Naive thymus-derived CD8-positive, alpha-beta T cell (primary cell): ENCODE measurements at regions not wholly inside any gene's neighbourhood (a gene's known extent, or its start where the extent isn't known, plus 50 kb on each side); places are given as distances from the start of the nearest gene placed in this dataset.

Experiments used
- ATAC-seq, 2 donors: fragments of 150-1000 bp; cut with Tn5 transposase in 1 of 2; sonication (Bioruptor Pico), chemical (Tn5 transposase) in 1 of 2; 1 replicate in 1 of 2; 2 replicates in 1 of 2; pipeline ENCODE4 v1.10.0; 2021; ENCODE audit warnings: mild to moderate bottlenecking in 2 of 2, moderate library complexity in 2 of 2
- POLR2A ChIA-PET: fragments of 350-600 bp; sonication (Branson Sonifier 250); formaldehyde crosslinking; loops from one replicate; lab custom pipeline; 2021; ENCODE audit warnings: antibody characterized with exemption; lab: Charles Lee
- DNase-seq, 10 donors: peaks; one replicate each; pipeline versions ENCODE4 v3.0.0 to v3.0.0-alpha.2; 2020 to 2022
- H3K27ac Mint-ChIP-seq, 10 donors: one replicate each; pipeline ENCODE4 v1.8.0; 2020 to 2022; ENCODE audit warnings: mild to moderate bottlenecking in 10 of 10, mixed read lengths in 10 of 10, moderate library complexity in 4 of 10, inconsistent platforms in 1 of 10
- H3K27me3 Mint-ChIP-seq, 5 donors: one replicate each; pipeline ENCODE4 v1.8.0; 2021 to 2022; ENCODE audit warnings: mixed read lengths in 5 of 5
- H3K36me3 Mint-ChIP-seq, 3 donors: one replicate each; pipeline ENCODE4 v1.8.0; 2020 to 2022; ENCODE audit warnings: mixed read lengths in 3 of 3, mild to moderate bottlenecking in 2 of 3, inconsistent platforms in 1 of 3
- H3K4me1 Mint-ChIP-seq, 4 donors: one replicate each; pipeline ENCODE4 v1.8.0; 2021 to 2022; ENCODE audit warnings: mixed read lengths in 4 of 4
- H3K4me3 Mint-ChIP-seq, 10 donors: one replicate each; pipeline ENCODE4 v1.8.0; 2020 to 2022; ENCODE audit warnings: mild to moderate bottlenecking in 10 of 10, mixed read lengths in 10 of 10, moderate library complexity in 6 of 10, inconsistent platforms in 1 of 10
- H3K9me3 Mint-ChIP-seq, 9 donors: one replicate each; pipeline ENCODE4 v1.8.0; 2020 to 2022; ENCODE audit warnings: mixed read lengths in 9 of 9, mild to moderate bottlenecking in 3 of 9, inconsistent platforms in 1 of 9, moderate library complexity in 1 of 9

DNA sequence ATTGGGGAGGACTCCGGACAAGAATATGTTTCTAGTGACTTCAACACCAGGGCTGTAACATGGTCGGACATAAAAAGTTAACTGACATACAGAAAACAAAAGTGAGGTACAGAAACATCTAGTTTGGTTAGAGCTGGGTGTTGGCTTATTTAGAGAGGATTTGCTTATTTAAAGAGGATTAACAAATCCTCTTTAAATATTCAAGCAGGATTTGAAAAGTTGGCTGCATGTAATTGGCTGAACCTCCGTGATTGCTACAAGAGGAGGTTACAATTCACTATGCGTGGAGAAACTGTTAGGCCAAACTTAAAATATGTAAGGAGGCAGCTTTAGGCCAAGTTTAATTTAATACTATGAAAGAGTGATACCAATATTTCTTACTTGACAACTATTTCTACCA, 2707.4 kb downstream of the ARAP2 start:
- no peak for ATAC-seq
- DNase-seq = no peak
- peaks cover 0 to 18% (median 5%) of the 10 kb centered on the region in 9 donors for H3K9me3 Mint-ChIP-seq
- no peak overlapping the region for H3K4me3 Mint-ChIP-seq
- no peaks in the 10 kb centered on the region for H3K36me3 Mint-ChIP-seq
- no peak overlapping the region for H3K27ac Mint-ChIP-seq
- H3K27me3 Mint-ChIP-seq = no peaks in the 10 kb centered on the region
- no peaks in the 10 kb centered on the region for H3K4me1 Mint-ChIP-seq
- POLR2A ChIA-PET = no interaction called here

DNA sequence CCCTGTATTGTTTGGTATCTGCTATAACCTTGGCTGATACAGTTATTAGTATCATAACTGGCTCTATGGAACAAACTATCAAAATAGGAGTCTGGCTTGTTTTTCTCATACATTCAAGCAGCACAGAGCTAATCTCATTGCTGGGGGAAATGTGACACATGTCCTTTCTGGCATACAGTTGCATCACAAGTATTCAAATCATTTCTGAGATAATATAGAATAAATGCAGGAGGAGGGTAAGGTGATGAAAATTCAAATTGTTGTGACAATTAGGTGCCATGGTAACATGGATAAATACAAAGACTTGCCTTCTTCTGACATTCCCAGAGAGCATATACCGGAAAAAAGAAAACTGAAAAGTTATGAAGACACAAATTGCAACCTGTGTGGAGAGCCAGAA, 2706.8 kb downstream of the ARAP2 start:
- no peak overlapping the region for H3K4me3 Mint-ChIP-seq
- no peaks in the 10 kb centered on the region for H3K4me1 Mint-ChIP-seq
- H3K27me3 Mint-ChIP-seq = no peaks in the 10 kb centered on the region
- ATAC-seq (no peak), DNase-seq (no peak)
- POLR2A ChIA-PET = no interaction called here
- peaks cover 0 to 20% (median 5%) of the 10 kb centered on the region in 9 donors for H3K9me3 Mint-ChIP-seq
- no peak overlapping the region for H3K27ac Mint-ChIP-seq
- H3K36me3 Mint-ChIP-seq = no peaks in the 10 kb centered on the region

DNA sequence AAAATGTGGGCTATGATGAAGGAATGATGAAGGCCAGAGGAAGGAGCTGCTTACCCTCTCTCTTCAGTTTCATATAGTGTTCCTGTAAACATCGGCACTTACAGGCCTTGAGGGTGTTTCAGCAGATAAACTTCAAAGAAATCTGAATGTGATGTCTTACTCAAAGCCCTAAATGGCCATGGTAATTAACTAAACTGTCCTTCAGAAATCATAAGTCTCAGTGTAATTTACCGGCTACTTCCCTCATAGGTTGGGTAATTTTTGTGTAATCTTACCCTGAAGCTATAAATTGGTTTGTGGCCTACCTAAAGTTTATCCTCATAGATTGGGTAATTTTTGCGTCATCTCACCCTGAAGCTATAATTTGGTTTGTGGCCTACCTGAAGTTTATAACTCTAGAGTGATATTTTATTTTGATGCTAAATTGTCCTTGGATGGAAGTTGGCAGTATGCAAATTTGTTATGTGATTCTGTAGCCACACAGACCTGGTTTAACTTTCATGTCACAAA, 2700.3 kb downstream of the ARAP2 start:
- Mint-ChIP-seq H3K27ac (no peak overlapping the region), H3K4me3 (no peak overlapping the region), H3K27me3 (no peaks in the 10 kb centered on the region), H3K9me3 (peaks cover 0 to 34% (median 10%) of the 10 kb centered on the region in 9 donors), H3K4me1 (no peaks in the 10 kb centered on the region), H3K36me3 (no peaks in the 10 kb centered on the region)
- ATAC-seq = no peak
- DNase-seq = no peak
- POLR2A ChIA-PET = no interaction called here

DNA sequence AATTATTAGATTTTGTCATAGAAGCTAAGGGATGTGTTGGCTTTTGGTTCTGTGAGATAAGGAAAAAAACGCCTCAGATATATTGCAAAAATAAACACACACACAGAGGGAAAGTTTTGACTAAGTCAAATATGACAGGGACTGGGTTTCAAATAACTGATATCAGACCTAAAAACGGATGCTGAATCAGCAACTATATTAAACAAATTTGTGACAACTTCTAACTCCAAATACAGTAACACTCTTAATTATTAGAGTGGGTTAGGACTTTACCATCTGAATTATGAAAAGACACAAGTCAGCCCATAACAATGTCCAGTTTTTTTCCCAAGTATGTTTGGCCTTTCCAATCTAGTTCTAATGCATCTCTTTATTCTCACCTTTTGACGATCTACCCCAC, 2693.1 kb downstream of the ARAP2 start:
- no peak for ATAC-seq
- no peak overlapping the region for H3K4me3 Mint-ChIP-seq
- H3K36me3 Mint-ChIP-seq = peaks cover 0 to 9% (median 0%) of the 10 kb centered on the region in 3 donors
- no peak for DNase-seq
- H3K27me3 Mint-ChIP-seq = no peaks in the 10 kb centered on the region
- no peak overlapping the region for H3K27ac Mint-ChIP-seq
- POLR2A ChIA-PET = no interaction called here
- H3K9me3 Mint-ChIP-seq = peaks cover 7 to 37% (median 26%) of the 10 kb centered on the region in 9 donors
- H3K4me1 Mint-ChIP-seq = no peaks in the 10 kb centered on the region

DNA sequence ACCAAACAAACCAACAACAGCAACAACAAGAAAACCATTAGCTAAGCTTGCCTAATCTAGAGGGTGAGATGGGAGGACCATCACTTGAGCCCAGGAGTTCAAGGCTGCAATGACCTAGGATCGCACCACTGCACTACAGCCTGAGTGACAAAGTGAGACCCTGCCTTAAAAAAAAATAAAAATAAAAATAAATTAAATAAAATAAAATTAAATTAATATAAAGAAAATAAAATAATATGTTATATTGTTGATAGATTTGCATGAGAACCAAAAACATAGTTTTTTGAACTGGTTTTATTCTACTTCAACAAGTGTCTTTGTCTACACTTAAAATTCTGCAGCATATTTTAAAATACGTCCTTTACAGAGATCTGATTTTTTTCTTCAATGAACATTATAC, 2683.1 kb downstream of the ARAP2 start:
- Mint-ChIP-seq H3K36me3 (no peaks in the 10 kb centered on the region), H3K27me3 (no peaks in the 10 kb centered on the region), H3K9me3 (peaks cover 0 to 8% (median 2%) of the 10 kb centered on the region in 9 donors)

DNA sequence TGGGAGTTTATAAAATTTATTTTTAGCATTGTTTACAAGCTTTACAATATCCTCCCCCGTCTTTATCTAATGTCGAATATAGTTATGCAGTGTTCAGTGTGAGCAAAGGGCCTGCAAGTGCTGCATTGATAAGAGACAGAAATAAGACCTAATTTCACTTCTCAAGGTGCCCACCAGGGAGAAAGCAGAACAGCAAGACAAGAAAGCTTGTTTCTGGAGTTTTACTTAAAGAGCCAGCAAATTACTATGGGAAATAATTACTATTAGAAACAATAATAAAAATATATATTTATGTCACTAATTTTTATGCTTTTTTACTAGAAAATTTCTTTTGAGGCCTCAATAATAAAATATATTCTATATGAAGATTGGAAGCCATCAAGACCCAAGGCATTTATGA, 2677.7 kb downstream of the ARAP2 start:
- POLR2A ChIA-PET = no interaction called here
- Mint-ChIP-seq H3K4me1 (no peaks in the 10 kb centered on the region), H3K9me3 (peaks cover 0 to 8% (median 0%) of the 10 kb centered on the region in 9 donors), H3K27ac (no peak overlapping the region), H3K27me3 (no peaks in the 10 kb centered on the region), H3K36me3 (no peaks in the 10 kb centered on the region), H3K4me3 (no peak overlapping the region)
- no peak for DNase-seq
- ATAC-seq = no peak

More for the DNA sequence above, 2683.1 kb downstream of the ARAP2 start:
- POLR2A ChIA-PET = no interaction called here
- Mint-ChIP-seq H3K4me3 (no peak overlapping the region), H3K4me1 (no peaks in the 10 kb centered on the region), H3K27ac (no peak overlapping the region)
- DNase-seq (no peak), ATAC-seq (no peak)

DNA sequence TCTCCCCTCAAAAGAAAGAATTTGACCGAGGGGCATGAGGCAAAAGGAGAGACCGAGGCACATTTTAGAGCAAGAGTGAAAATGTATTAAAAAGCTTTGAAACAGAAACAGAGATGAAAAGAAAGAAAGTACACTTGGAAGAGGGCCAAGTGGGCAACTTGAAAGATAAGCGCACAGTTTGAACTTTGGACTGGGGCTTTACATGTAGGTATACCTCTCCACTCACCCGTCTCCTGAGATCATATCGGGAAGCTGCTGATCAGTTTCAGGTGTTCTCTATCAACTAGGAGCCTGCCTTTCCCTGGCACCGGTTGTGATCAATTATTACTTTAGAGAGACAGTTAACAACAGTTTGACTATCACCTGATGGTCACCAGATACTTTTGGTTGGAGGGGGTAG, 2666.5 kb downstream of the ARAP2 start:
- POLR2A ChIA-PET = no interaction called here
- H3K36me3 Mint-ChIP-seq = peaks cover 0 to 4% (median 0%) of the 10 kb centered on the region in 3 donors
- ATAC-seq (no peak), DNase-seq (no peak)
- H3K4me1 Mint-ChIP-seq = no peaks in the 10 kb centered on the region
- no peak overlapping the region for H3K27ac Mint-ChIP-seq
- peaks cover 5 to 40% (median 21%) of the 10 kb centered on the region in 9 donors for H3K9me3 Mint-ChIP-seq
- H3K27me3 Mint-ChIP-seq = no peaks in the 10 kb centered on the region
- no peak overlapping the region for H3K4me3 Mint-ChIP-seq

DNA sequence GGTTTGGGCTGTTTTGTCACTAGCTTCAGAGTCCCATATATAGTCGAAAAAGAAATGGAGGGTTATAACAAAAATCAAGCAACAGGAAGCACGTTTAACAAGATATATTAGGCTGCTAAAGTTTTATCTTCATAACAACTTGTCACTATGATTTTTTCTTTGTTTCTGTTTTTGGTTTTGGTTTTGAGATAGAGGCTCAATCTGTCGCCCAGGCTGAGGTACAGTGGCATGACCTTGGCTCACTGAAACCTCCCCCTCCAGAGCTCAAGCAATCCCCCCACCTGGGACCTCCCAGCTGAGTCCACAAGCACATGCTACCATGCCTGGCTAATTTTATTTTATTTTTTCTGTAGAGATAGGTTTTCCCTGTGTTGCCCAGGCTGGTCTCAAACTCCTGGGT, 2664.4 kb downstream of the ARAP2 start:
- POLR2A ChIA-PET = no interaction called here
- ATAC-seq = no peak
- H3K4me1 Mint-ChIP-seq = no peaks in the 10 kb centered on the region
- peaks cover 0 to 4% (median 0%) of the 10 kb centered on the region in 3 donors for H3K36me3 Mint-ChIP-seq
- H3K9me3 Mint-ChIP-seq = peaks cover 2 to 36% (median 17%) of the 10 kb centered on the region in 9 donors
- no peak overlapping the region for H3K4me3 Mint-ChIP-seq
- no peak for DNase-seq
- no peak overlapping the region for H3K27ac Mint-ChIP-seq
- no peaks in the 10 kb centered on the region for H3K27me3 Mint-ChIP-seq

DNA sequence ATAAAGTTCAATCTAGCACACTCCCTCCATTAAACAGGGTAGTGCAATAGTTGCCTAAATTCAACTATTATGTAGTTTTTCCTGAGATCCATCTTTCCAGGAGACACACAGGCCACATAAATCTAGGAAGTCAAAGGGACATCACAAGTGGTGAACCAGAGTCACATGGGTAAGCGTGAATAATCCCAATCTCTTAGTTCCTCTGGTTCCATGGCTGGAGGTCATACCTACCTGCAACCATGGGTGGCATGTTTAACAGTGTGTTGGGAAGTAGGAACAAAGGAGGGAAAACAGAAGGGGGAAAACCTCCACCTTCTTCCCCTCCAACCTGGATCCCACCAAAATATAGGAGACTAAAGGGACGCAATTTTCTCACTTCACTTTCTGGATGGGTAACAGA, 2651.6 kb downstream of the ARAP2 start:
- Mint-ChIP-seq H3K36me3 (peaks cover 0 to 14% (median 4%) of the 10 kb centered on the region in 3 donors), H3K9me3 (peaks cover 17 to 69% (median 36%) of the 10 kb centered on the region in 9 donors), H3K4me3 (no peak overlapping the region), H3K27ac (no peak overlapping the region), H3K4me1 (no peaks in the 10 kb centered on the region), H3K27me3 (no peaks in the 10 kb centered on the region)
- ATAC-seq (no peak), DNase-seq (no peak)
- POLR2A ChIA-PET = no interaction called here

DNA sequence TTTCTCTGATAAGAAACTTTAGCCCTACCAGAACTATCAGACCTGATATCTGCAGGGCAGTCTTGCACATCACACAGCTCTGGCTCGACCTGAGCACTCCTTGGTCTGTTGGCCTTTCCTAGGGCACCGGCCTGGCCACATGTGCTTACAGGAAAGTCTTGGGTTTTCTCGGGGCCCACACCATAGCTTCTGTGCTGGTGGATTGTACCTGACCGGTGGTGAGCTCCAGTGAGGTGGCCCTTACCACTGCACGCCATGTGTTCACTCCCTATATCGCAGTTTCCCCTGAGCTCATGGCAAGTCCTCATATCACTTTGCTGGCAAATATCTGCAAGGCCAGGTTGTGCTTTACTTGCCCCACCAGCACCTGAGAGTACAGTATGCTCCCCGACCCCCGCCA, 2637.4 kb downstream of the ARAP2 start:
- DNase-seq (no peak), ATAC-seq (no peak)
- Mint-ChIP-seq H3K27ac (no peak overlapping the region), H3K4me3 (no peak overlapping the region), H3K36me3 (peaks cover 0 to 19% (median 0%) of the 10 kb centered on the region in 3 donors), H3K4me1 (no peaks in the 10 kb centered on the region), H3K9me3 (peaks cover 6 to 41% (median 20%) of the 10 kb centered on the region in 9 donors), H3K27me3 (no peaks in the 10 kb centered on the region)
- POLR2A ChIA-PET = no interaction called here

DNA sequence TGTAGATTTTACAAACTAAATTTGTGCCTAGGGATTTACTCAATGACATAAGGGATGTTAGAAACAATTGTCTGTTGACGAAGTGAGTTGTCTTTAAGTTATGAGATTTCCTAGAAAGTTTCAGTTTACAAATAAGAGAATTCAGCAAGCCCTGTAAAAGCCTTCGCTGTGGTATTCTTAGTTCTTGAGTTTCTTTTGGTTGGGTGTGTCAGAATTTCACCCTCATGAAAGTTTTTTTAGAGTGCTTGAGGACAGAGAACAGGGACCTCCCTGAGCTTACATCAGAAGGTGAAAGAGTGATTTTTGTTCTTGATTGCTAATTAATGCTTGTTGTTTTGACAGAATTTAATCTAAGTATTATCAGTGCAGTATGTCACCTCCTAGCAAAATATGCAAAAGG, 2628.2 kb downstream of the ARAP2 start:
- POLR2A ChIA-PET = no interaction called here
- no peak overlapping the region for H3K27ac Mint-ChIP-seq
- H3K36me3 Mint-ChIP-seq = peaks cover 0 to 11% (median 0%) of the 10 kb centered on the region in 3 donors
- no peak overlapping the region for H3K4me3 Mint-ChIP-seq
- DNase-seq = no peak
- H3K27me3 Mint-ChIP-seq = no peaks in the 10 kb centered on the region
- no peak for ATAC-seq
- no peaks in the 10 kb centered on the region for H3K4me1 Mint-ChIP-seq
- H3K9me3 Mint-ChIP-seq = peaks cover 0 to 29% (median 11%) of the 10 kb centered on the region in 9 donors

DNA sequence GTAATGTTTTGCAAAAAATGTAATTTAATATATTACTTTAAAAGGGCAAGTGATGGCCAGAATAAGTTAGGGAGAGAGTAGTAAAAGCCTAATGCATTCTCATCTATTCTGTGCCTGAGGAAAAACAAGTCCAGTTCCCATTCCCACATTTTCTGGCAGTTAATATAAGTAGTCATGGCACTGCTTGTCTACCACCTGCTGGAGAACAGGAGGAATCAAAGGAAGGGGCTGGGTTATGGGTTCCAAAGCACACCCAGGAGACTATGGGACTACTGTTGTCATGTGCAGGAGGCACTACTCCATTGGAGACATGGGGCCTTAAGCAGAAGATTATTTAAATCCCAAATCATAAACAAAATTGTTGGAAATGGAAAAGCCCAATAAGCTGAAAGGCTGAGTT, 2618.6 kb downstream of the ARAP2 start:
- Mint-ChIP-seq H3K27ac (peak overlapping the region in 1 of 10 donors; percentile 45), H3K9me3 (peaks cover 0 to 29% (median 10%) of the 10 kb centered on the region in 9 donors), H3K4me3 (no peak overlapping the region), H3K27me3 (no peaks in the 10 kb centered on the region), H3K36me3 (no peaks in the 10 kb centered on the region), H3K4me1 (peaks cover 0 to 2% (median 0%) of the 10 kb centered on the region in 4 donors)
- POLR2A ChIA-PET = no interaction called here
- DNase-seq (no peak), ATAC-seq (no peak)

DNA sequence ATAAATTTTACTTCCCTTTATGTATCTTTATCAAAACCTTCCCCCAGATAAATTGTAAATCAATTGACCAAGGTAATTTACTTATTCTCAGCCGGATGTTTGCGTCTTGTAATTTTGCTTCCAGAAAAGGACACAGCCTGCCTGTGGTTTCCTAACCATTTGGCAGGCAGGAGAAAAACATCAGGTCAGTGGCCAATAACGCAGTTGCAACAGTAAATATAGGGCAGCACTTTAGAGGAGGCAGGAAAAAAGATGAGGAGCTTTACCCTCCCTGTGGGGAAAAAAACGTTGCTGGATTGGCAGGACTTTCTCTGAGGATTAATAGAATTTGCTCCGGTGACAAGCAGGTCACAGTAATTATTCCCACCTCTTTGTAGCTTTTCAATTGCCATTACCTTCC, 2618.1 kb downstream of the ARAP2 start:
- ATAC-seq (no peak), DNase-seq (no peak)
- H3K4me3 Mint-ChIP-seq = no peak overlapping the region
- H3K36me3 Mint-ChIP-seq = no peaks in the 10 kb centered on the region
- H3K4me1 Mint-ChIP-seq = peaks cover 0 to 2% (median 0%) of the 10 kb centered on the region in 4 donors
- no peaks in the 10 kb centered on the region for H3K27me3 Mint-ChIP-seq
- peaks cover 0 to 29% (median 9%) of the 10 kb centered on the region in 9 donors for H3K9me3 Mint-ChIP-seq
- POLR2A ChIA-PET = no interaction called here
- H3K27ac Mint-ChIP-seq = no peak overlapping the region

DNA sequence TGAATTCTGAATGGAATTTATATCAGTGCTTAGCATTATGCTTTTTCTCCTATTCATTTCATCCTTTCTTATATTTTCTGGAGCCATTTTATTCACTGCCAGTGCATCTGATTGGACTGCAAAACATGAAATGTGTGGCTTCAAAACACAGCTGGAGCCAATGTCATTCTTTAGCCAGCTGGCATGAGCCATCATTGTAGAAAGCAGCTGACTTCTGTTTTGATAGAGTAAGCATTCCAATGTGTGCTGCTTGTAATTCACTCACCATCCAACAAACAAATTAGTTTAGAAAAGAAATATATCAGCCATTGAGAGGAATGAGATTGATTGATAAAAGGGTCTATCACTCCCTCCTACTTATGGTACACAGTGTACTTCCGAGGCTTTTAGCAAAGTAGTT, 2616.0 kb downstream of the ARAP2 start:
- no peak for DNase-seq
- H3K4me1 Mint-ChIP-seq = no peaks in the 10 kb centered on the region
- POLR2A ChIA-PET = no interaction called here
- H3K4me3 Mint-ChIP-seq = no peak overlapping the region
- no peaks in the 10 kb centered on the region for H3K27me3 Mint-ChIP-seq
- H3K27ac Mint-ChIP-seq = no peak overlapping the region
- no peak for ATAC-seq
- peaks cover 0 to 7% (median 0%) of the 10 kb centered on the region in 3 donors for H3K36me3 Mint-ChIP-seq
- peaks cover 0 to 37% (median 10%) of the 10 kb centered on the region in 9 donors for H3K9me3 Mint-ChIP-seq
